Tibial artery (tissue), 4 donors: ENCODE measurements at regions not wholly inside any gene's neighbourhood (a gene's known extent, or its start where the extent isn't known, plus 50 kb on each side); places are given as distances from the start of the nearest gene placed in this dataset.

Source experiments
- DNase-seq, 2 donors: peaks; one replicate each; pipeline ENCODE4 v3.0.0-alpha.2; 2019
- H3K27ac ChIP-seq, 2 donors: fragments of 200-600 bp; sonication (generic) in 1 of 2; 1 replicate in 1 of 2; 2 replicates in 1 of 2; pipeline ENCODE4 v1.5.1; 2018 to 2019; ENCODE audit warnings: mild to moderate bottlenecking in 1 of 2
- H3K27me3 ChIP-seq, 2 donors: fragments of 200-600 bp; sonication (generic) in 1 of 2; one replicate each; pipeline versions ENCODE4 v1.5.1 to v1.6.0; 2016 to 2019
- H3K36me3 ChIP-seq, 3 donors: fragments of 200-600 bp; sonication (generic) in 2 of 3; one replicate each; pipeline ENCODE4 v1.5.1; 2016 to 2019; ENCODE audit warnings: mild to moderate bottlenecking in 2 of 3
- H3K4me1 ChIP-seq, 4 donors: fragments of 200-600 bp; sonication (generic) in 2 of 4; 1 replicate in 3 of 4; 2 replicates in 1 of 4; pipeline ENCODE4 v1.5.1; 2016 to 2019
- H3K4me3 ChIP-seq, 2 donors: fragments of 200-600 bp; sonication (generic) in 1 of 2; 1 replicate in 1 of 2; 2 replicates in 1 of 2; pipeline ENCODE4 v1.5.1; 2018 to 2019; ENCODE audit warnings: mild to moderate bottlenecking in 2 of 2
- H3K9me3 ChIP-seq, 3 donors: fragments of 200-600 bp; sonication (generic) in 1 of 3; one replicate each; pipeline ENCODE4 v1.5.1; 2016 to 2019
- CTCF ChIP-seq, 2 experiments: fragments of 200-600 bp in 1 of 2; fragments of 450-650 bp in 1 of 2; IDR thresholded peaks; one replicate each; pipeline ENCODE4 v1.5.1; 2017 to 2019; ENCODE audit warnings: antibody characterized with exemption in 2 of 2, mild to moderate bottlenecking in 1 of 2, moderate library complexity in 1 of 2
- intact Hi-C: fragments of 100-400 bp; cut with DNase I; formaldehyde crosslinking; loops from one replicate; pipeline ENCODE4 v1.15.0; 2023; ENCODE audit warnings: low total_unique reads

GRCh38 chr9:94199776-94200175 is 59.3 kb upstream of the ZNF169 start:
- H3K27me3 ChIP-seq: no peaks in the 10 kb centered on the region
- H3K4me1 ChIP-seq: no peaks in the 10 kb centered on the region
- DNase-seq: no peak
- H3K9me3 ChIP-seq: peaks cover 0 to 21% (median 18%) of the 10 kb centered on the region in 3 donors
- no peak overlapping the region for H3K27ac ChIP-seq
- no peak for TF ChIP-seq CTCF (IDR thresholded peaks at IDR 0.05)
- H3K36me3 ChIP-seq: peaks cover 16 to 30% (median 22%) of the 10 kb centered on the region in 3 donors
- intact Hi-C loops: no loop called here
- H3K4me3 ChIP-seq: no peak overlapping the region

GRCh38 chr9:94204174-94204573 is 54.9 kb upstream of the ZNF169 start:
- DNase-seq: no peak
- no peaks in the 10 kb centered on the region for H3K4me1 ChIP-seq
- peaks cover 0 to 6% (median 0%) of the 10 kb centered on the region in 3 donors for H3K9me3 ChIP-seq
- intact Hi-C loops: no loop called here
- no peak overlapping the region for H3K4me3 ChIP-seq
- TF ChIP-seq CTCF (IDR thresholded peaks at IDR 0.05): no peak
- no peaks in the 10 kb centered on the region for H3K27me3 ChIP-seq
- peaks cover 0 to 4% (median 0%) of the 10 kb centered on the region in 3 donors for H3K36me3 ChIP-seq
- H3K27ac ChIP-seq: no peak overlapping the region

GRCh38 chr9:94207781-94208180 is 51.3 kb upstream of the ZNF169 start:
- H3K9me3 ChIP-seq: peaks cover 0 to 6% (median 0%) of the 10 kb centered on the region in 3 donors
- H3K36me3 ChIP-seq: no peaks in the 10 kb centered on the region
- peaks cover 0 to 9% (median 0%) of the 10 kb centered on the region in 4 donors for H3K4me1 ChIP-seq
- no peaks in the 10 kb centered on the region for H3K27me3 ChIP-seq
- no peak overlapping the region for H3K27ac ChIP-seq
- no peak for TF ChIP-seq CTCF (IDR thresholded peaks at IDR 0.05)
- DNase-seq: no peak
- H3K4me3 ChIP-seq: no peak overlapping the region
- intact Hi-C loops: no loop called here
